GM20000 (cell line): ENCODE measurements at regions not wholly inside any gene's neighbourhood (a gene's known extent, or its start where the extent isn't known, plus 50 kb on each side); places are given as distances from the start of the nearest gene placed in this dataset.

Experiments used
- DNase-seq: peaks from one replicate; pipeline ENCODE4 v3.0.0; 2012; ENCODE audit warnings: low spot score
- CTCF ChIP-seq: IDR thresholded peaks from 2 replicates; pipeline ENCODE4 v1.5.1; 2012; ENCODE audit warnings: mild to moderate bottlenecking, control low read depth; ENCODE audit errors: extremely low read depth, missing control alignments

GRCh38 chr13:33445476-33445875 is 159.9 kb upstream of the STARD13 start:
- no peak for TF ChIP-seq CTCF
- DNase-seq, result no peak

GRCh38 chr13:33446821-33447725 is 161.5 kb upstream of the STARD13 start:
- no peak for DNase-seq
- no peak for TF ChIP-seq CTCF

GRCh38 chr13:33448889-33449288 is 163.3 kb upstream of the STARD13 start:
- TF ChIP-seq CTCF, result no peak
- no peak for DNase-seq

- no peak for DNase-seq
- no peak for TF ChIP-seq CTCF
These were observed 165.6 kb upstream of the STARD13 start for GRCh38 chr13:33450956-33451709.

GRCh38 chr13:33452873-33453517 is 167.4 kb upstream of the STARD13 start:
- TF ChIP-seq CTCF, result no peak
- DNase-seq, result no peak

GRCh38 chr13:33453936-33454335 is 168.4 kb upstream of the STARD13 start:
- TF ChIP-seq CTCF, result no peak

More at GRCh38 chr13:33453936-33454335, 168.4 kb upstream of the STARD13 start:
- DNase-seq, result no peak
